ENCODE measurements at regions not wholly inside any gene's neighbourhood (a gene's known extent, or its start where the extent isn't known, plus 50 kb on each side); places are given as distances from the start of the nearest gene placed in this dataset.
"Not testable (repeated sequence)": the region's sequence is repeated elsewhere in the genome, so short reads cannot be mapped to it uniquely, and the experiment has no call there.

DNA sequence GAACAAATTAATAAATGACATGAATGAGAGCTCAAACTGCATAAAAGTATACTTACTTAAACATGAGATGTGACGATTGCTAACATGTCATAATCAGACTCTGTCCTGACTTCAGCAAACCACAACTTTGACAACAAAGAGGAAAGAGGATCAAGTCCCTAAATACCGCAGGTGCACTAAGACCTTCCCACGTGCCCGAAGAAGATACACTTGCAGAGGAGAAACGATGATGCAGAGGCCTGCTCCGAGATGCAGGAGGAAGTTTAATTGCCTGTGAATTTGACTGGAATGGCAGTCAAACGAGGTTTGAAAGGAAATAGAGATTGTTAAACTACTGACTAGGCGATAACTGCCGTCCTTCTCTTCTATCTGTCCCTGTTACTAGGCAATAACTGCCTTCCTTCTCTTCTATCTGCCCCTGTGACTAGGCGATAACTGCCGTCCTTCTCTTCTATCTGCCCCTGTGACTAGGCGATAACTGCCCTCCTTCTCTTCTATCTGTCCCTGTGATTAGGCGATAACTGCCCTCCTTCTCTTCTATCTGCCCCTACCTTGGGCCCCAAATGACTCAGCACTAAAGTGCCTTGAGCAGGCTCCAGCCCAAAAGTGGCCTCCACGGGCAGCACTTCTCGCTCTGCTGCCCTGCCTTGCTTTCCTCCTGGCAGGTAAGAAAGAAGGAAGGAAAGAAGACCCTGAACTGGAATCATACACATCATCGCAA, 2226.0 kb upstream of the DEFB115 start:
- not testable (repeated sequence) for H3K4me3 ChIP-seq (ENCODE audit: low read depth, low read length); DNase-seq (ENCODE audit: low read depth); H3K36me3 ChIP-seq (ENCODE audit: control insufficient read depth, insufficient read depth, low read length); H3K27me3 ChIP-seq (ENCODE audit: control insufficient read depth, insufficient read depth, low read length)

DNA sequence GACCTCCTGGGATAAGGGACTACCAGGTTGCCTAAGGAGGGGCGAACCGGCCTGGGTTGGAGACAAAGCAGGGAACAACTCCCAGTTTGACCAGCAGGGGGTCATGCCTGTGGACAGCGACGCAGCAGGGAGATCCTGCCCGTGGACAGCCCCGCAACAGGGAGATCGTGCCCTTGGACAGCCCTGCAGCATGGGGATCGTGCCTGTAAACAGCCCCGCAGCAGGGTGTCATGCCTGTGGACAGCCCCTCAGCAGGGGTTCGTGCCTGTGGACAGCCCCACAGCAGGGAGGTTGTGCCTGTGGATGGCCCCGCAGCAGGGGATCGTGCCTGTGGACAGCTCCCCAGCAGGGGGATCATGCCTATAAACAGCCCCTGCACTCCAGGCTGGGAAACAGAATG, 2213.2 kb upstream of the DEFB115 start:
- DNase-seq (ENCODE audit: low read depth); H3K36me3 ChIP-seq (ENCODE audit: control insufficient read depth, insufficient read depth, low read length); H3K27me3 ChIP-seq (ENCODE audit: control insufficient read depth, insufficient read depth, low read length); H3K4me3 ChIP-seq (ENCODE audit: low read depth, low read length): not testable (repeated sequence)

DNA sequence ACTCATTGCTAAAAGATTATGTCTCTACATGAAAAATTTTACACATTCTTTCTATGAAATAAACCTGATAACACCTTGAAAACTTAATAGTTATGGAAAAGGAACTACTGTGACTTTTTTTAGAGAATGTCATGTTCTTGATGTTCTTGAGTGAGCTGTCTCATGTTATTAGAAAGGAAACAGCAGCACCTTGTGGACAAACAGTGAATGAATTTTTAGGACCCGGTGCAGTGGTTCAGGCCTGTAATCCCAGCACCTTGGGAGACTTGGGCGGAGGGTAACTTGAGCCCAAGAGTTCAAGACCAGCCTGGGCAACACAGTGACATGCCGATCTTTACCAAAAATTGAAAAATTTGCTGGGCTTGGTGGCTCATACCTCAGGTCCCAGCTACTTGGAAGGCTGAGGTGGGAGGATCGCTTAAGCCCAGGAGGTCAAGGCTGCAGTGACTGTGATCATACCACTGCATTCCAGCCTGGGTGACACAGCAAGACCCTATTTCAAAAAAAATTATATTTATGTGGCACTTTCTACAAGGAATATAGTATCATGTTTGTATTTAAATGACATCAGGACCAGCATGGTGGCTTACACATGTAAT, 2207.4 kb upstream of the DEFB115 start:
- not testable (repeated sequence) for H3K27me3 ChIP-seq (ENCODE audit: control insufficient read depth, insufficient read depth, low read length); H3K36me3 ChIP-seq (ENCODE audit: control insufficient read depth, insufficient read depth, low read length); H3K4me3 ChIP-seq (ENCODE audit: low read depth, low read length); DNase-seq (ENCODE audit: low read depth)

DNA sequence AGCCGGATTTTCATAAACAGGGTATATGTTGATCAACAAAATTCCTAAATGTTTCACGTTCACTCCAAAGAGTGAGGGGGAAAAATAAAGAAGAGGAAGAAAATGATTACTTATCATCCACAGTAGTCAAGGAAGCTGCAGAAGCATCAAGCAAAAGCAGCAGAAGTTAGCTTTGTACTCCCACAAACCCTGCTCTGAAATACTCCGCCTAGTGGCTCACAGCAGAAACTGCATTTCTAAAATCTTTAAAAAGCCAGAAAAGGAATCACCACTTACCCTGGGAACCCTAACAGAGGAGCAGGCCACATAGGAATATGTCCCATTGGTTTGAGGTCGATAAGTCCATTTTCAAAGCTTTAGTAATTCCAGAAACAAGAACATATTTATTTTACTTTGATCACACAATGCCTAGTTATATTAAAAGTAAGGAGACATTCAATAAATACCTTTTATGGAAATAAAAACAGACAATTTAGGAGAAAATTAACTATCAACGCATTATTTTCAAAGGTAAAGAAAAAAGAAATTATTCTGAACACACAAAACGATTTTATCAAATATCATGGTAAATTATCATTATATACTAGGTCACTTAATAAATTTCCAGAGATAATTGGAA, 2199.5 kb upstream of the DEFB115 start:
- H3K4me3 ChIP-seq (ENCODE audit: low read depth, low read length); DNase-seq (ENCODE audit: low read depth); H3K36me3 ChIP-seq (ENCODE audit: control insufficient read depth, insufficient read depth, low read length); H3K27me3 ChIP-seq (ENCODE audit: control insufficient read depth, insufficient read depth, low read length): not testable (repeated sequence)
- TF ChIP-seq, protein P1, sequence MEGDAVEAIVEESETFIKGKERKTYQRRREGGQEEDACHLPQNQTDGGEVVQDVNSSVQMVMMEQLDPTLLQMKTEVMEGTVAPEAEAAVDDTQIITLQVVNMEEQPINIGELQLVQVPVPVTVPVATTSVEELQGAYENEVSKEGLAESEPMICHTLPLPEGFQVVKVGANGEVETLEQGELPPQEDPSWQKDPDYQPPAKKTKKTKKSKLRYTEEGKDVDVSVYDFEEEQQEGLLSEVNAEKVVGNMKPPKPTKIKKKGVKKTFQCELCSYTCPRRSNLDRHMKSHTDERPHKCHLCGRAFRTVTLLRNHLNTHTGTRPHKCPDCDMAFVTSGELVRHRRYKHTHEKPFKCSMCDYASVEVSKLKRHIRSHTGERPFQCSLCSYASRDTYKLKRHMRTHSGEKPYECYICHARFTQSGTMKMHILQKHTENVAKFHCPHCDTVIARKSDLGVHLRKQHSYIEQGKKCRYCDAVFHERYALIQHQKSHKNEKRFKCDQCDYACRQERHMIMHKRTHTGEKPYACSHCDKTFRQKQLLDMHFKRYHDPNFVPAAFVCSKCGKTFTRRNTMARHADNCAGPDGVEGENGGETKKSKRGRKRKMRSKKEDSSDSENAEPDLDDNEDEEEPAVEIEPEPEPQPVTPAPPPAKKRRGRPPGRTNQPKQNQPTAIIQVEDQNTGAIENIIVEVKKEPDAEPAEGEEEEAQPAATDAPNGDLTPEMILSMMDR (IDR thresholded peaks at IDR 0.05; ENCODE audit: insufficient read depth, low read length, poor library complexity, severe bottlenecking) = peak; percentile 31

DNA sequence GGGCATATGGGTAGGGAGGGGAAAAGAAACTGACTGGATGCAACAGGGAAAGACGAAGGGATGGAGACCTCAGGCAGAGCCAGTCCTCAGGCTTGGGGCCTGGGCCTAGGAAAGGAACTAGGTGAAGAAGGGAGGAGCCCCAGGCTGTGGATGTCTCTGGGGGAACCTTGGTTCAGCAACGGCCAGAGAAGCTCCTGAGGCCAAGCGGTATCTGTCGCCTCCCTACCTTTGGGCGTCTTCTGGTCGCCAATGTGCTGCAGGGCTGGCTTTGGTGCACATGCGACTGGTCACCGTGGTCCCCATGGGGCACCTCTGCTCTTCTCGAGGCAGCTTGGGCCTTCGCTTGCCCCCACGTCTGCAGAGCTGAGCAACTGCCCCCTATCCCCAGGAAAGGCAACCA, 2195.0 kb upstream of the DEFB115 start:
- H3K27me3 ChIP-seq (ENCODE audit: control insufficient read depth, insufficient read depth, low read length); H3K4me3 ChIP-seq (ENCODE audit: low read depth, low read length); DNase-seq (ENCODE audit: low read depth); H3K36me3 ChIP-seq (ENCODE audit: control insufficient read depth, insufficient read depth, low read length): not testable (repeated sequence)

DNA sequence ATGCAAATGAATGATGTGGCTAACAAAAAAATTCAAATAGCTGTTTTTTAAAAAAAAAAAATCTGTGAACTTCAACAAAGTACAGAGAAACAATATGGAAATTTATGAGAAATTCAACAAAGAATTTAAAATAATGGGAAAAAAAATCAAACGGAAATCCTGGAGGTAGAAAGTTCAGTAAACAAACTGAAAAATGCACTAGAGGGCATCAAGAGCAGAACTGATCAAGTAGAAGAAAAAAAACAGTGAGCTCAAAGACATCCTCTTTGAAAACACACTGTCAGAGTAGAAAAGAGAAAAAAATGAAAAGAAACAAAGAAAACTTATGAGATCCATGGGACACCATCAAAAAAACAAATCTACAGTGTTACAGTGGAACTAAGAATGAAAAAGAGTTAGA, 2191.1 kb upstream of the DEFB115 start:
- not testable (repeated sequence) for H3K36me3 ChIP-seq (ENCODE audit: control insufficient read depth, insufficient read depth, low read length); H3K4me3 ChIP-seq (ENCODE audit: low read depth, low read length)

DNA sequence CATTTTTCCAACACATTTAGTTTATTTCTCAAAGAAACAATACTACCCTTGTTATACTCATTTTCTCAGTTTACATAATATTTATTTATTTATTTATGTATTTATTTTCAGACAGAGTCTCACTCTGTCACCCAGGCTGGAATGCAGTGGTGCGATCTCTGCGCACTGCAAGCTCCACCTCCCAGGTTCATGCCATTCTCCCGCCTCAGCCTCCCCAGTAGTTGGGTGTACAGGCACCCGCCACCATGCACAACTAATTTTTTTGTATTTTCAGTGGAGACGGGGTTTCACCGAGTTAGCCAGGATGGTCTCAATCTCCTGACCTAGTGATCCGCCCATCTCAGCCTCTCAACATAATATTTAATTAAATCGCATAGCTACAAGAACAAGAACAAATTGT, 2183.8 kb upstream of the DEFB115 start:
- H3K4me3 ChIP-seq (ENCODE audit: low read depth, low read length); H3K27me3 ChIP-seq (ENCODE audit: control insufficient read depth, insufficient read depth, low read length); DNase-seq (ENCODE audit: low read depth); H3K36me3 ChIP-seq (ENCODE audit: control insufficient read depth, insufficient read depth, low read length): not testable (repeated sequence)

More for the DNA sequence above, 2191.1 kb upstream of the DEFB115 start:
- not testable (repeated sequence) for H3K27me3 ChIP-seq (ENCODE audit: control insufficient read depth, insufficient read depth, low read length); DNase-seq (ENCODE audit: low read depth)

DNA sequence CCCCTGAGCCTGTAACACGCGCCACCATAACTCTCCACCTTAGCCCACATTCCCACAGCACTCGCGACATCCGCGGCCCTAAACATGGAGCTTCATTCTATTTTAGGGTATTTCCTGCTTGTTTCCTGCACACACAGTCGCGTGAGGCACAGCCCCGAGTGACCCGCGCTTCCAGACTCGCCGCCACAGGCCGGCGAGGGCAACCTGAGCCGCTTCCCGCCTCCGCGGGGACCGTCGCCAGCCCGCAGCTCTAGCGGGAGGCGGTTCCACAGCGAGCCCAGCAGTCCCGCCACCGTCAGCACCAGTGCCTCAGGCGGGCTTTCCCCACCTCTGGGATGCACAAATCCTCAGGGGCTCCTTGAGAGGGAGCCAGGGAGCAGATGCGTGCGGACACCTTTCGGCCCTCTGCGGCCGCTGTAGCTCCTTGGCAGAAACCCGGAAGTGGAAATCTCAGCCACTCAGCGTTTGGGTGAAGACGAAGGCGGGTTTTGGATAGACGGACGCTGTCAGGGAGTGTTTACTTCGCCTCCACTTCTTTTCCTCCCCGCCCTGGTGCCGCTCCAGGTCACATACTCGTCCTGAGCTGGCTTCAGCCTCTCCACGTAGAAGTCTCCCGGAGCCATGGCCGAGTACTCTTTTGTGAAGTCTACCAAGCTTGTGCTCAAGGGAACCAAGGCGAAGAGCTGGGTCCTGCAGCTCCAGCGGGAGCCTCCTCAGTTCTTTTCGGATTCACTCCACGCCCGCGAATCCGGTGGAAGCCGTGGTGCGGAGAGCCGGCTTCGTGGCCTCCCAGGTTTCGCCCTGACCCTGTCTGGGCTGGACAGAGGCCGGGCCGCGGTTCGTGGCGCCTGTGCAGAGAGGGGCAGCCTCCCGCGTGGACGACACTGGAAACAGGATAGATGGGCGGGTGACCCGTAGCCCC, 2177.4 kb upstream of the DEFB115 start:
- Histone ChIP-seq H3K4me3 (ENCODE audit: low read depth, low read length) (no peak overlapping the region), H3K36me3 (ENCODE audit: control insufficient read depth, insufficient read depth, low read length) (no peaks in the 10 kb centered on the region), H3K27me3 (ENCODE audit: control insufficient read depth, insufficient read depth, low read length) (no peaks in the 10 kb centered on the region)
- DNase-seq (ENCODE audit: low read depth) = no peak
- TF ChIP-seq, protein P1 (IDR thresholded peaks at IDR 0.05; ENCODE audit: insufficient read depth, low read length, poor library complexity, severe bottlenecking) = no peak

DNA sequence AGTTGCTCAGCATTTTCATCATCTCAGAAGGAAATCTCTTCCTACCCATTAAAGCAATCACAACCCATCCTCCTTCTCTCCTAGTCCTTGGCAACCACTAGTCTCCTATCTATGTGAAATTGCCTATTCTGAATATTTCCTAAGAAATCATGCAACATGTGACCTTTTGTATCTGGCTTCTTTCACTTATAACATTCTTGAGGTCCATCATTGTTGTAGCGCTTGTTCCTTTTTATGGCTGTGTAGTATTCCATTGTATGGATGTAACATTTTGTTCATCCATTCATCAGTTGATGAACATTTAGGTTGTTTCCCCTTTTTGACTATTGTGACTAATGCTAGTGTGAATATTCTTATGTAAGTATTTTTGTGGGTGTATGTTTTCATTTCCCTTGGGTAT, 2175.8 kb upstream of the DEFB115 start:
- not testable (repeated sequence) for H3K36me3 ChIP-seq (ENCODE audit: control insufficient read depth, insufficient read depth, low read length); DNase-seq (ENCODE audit: low read depth); H3K4me3 ChIP-seq (ENCODE audit: low read depth, low read length); H3K27me3 ChIP-seq (ENCODE audit: control insufficient read depth, insufficient read depth, low read length)
